Panc1 (cell line): ENCODE measurements at regions not wholly inside any gene's neighbourhood (a gene's known extent, or its start where the extent isn't known, plus 50 kb on each side); places are given as distances from the start of the nearest gene placed in this dataset.

Source experiments
- CTCF ChIP-seq: fragments of 450-650 bp; IDR thresholded peaks from 2 replicates; pipeline ENCODE4 v1.5.1; 2017; ENCODE audit warnings: mild to moderate bottlenecking
- POLR2AphosphoS5 ChIP-seq: IDR thresholded peaks from 2 replicates; pipeline ENCODE4 v1.6.1; 2012; ENCODE audit warnings: mild to moderate bottlenecking, low read depth, low read length, moderate library complexity
- REST ChIP-seq, 2 experiments: IDR thresholded peaks; 2 replicates each; pipeline ENCODE4 v1.6.1; 2011 to 2012; ENCODE audit warnings: low read depth in 2 of 2, control low read depth in 1 of 2, low read length in 1 of 2, mild to moderate bottlenecking in 1 of 2, moderate library complexity in 1 of 2; ENCODE audit not compliant: insufficient read depth in 1 of 2
- SIN3A ChIP-seq: IDR thresholded peaks from 2 replicates; pipeline ENCODE4 v1.6.1; 2012; ENCODE audit warnings: low read depth, mild to moderate bottlenecking, low read length, moderate library complexity, borderline replicate concordance; ENCODE audit not compliant: insufficient read depth
- TCF7L2 ChIP-seq: IDR thresholded peaks from 2 replicates; pipeline ENCODE4 v1.6.1; 2011; ENCODE audit warnings: mild to moderate bottlenecking, low read depth, low read length, inconsistent platforms

GRCh38 chr11:126146454-126147192 is 64.8 kb downstream of the RPUSD4 start:
- TF ChIP-seq POLR2AphosphoS5 (no peak), CTCF (no peak), REST (IDR thresholded peaks at IDR 0.05; ENCODE audit: insufficient read depth in 1 of 2, low read depth in 2 of 2, low read length in 1 of 2) (no peak), TCF7L2 (no peak), SIN3A (no peak)
